PFSK-1 (cell line): ENCODE measurements at regions not wholly inside any gene's neighbourhood (a gene's known extent, or its start where the extent isn't known, plus 50 kb on each side); places are given as distances from the start of the nearest gene placed in this dataset.

ENCODE experiments used
- POLR2AphosphoS5 ChIP-seq: IDR thresholded peaks from 2 replicates; pipeline ENCODE4 v1.6.1; 2012; ENCODE audit warnings: low read depth, mild to moderate bottlenecking, control low read depth, low read length, moderate library complexity
- REST ChIP-seq, 2 experiments: IDR thresholded peaks; 2 replicates each; pipeline versions ENCODE4 v1.6.1 to v1.8.0; 2011 to 2012; ENCODE audit warnings: low read depth in 2 of 2, low read length in 2 of 2, control low read depth in 1 of 2, inconsistent platforms in 1 of 2, mild to moderate bottlenecking in 1 of 2, moderate library complexity in 1 of 2; ENCODE audit not compliant: insufficient read depth in 1 of 2
- SIN3A ChIP-seq: IDR thresholded peaks from 2 replicates; pipeline ENCODE4 v1.6.1; 2012; ENCODE audit warnings: mild to moderate bottlenecking, low read length, moderate library complexity, borderline replicate concordance; ENCODE audit not compliant: insufficient read depth
- TAF1 ChIP-seq: IDR thresholded peaks from 2 replicates; pipeline ENCODE4 v1.6.1; 2012; ENCODE audit warnings: low read length, control low read depth, borderline replicate concordance; ENCODE audit not compliant: insufficient read depth

GRCh38 chr9:99515093-99515492 is 293.0 kb downstream of the SEC61B start:
- TF ChIP-seq SIN3A, result no peak
- no peak for TF ChIP-seq TAF1
- no peak for TF ChIP-seq POLR2AphosphoS5
- TF ChIP-seq REST (IDR thresholded peaks at IDR 0.05; ENCODE audit: insufficient read depth in 1 of 2, low read depth in 2 of 2, low read length in 2 of 2), result no peak
